SH-SY5Y (cell line): ENCODE measurements at regions not wholly inside any gene's neighbourhood (a gene's known extent, or its start where the extent isn't known, plus 50 kb on each side); places are given as distances from the start of the nearest gene placed in this dataset.

ENCODE experiments used
- GATA2 ChIP-seq: IDR thresholded peaks from 2 replicates; pipeline ENCODE4 v1.6.1; 2011; ENCODE audit warnings: mild to moderate bottlenecking, low read depth, low read length
- GATA3 ChIP-seq: IDR thresholded peaks from 2 replicates; pipeline ENCODE4 v1.6.1; 2011; ENCODE audit warnings: low read depth, mild to moderate bottlenecking, low read length, moderate library complexity

GRCh38 chr16:86007524-86007923 lies 108.6 kb downstream of the IRF8 start:
- TF ChIP-seq GATA3 = no peak
- no peak for TF ChIP-seq GATA2
